ENCODE measurements at regions not wholly inside any gene's neighbourhood (a gene's known extent, or its start where the extent isn't known, plus 50 kb on each side); places are given as distances from the start of the nearest gene placed in this dataset.

DNA sequence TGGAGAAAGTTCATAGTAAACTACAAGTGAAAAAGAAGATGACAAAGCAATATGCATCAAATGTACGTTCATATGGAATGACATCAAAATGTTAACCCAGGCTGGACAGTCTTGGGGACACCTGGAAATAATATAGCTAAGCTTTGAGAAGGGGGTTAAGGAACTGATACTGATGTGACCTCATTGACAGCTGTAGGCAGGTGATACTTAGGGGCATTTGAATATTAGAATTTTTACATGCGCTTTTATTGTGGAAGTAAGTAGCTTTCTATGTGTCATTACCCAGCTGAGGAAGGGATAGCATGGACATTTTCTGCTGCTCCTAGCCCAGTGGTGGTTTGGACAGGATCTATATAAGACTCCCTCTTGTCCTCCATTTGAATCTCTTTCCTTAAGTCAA is 299.7 kb downstream of the CWC27 start:
- no peak for DNase-seq

DNA sequence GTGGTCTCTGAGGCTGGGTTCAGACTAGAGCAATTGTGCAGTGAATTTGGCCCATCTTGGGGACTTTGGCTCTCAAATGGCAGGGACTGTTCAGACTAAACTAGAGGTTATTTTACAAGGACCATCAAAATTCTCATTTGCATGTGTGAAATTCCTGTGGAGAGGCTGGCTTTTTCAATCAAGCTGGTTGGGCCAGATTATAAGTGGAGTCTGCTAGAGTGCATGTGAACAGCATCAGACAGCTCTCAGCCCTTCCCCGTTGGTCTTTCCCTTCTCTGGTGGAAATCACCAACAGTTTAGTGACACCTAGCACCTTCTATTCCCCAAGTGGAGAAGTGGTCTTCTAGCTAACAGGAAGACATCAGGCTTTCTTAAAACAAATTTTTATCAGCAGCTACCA is 301.3 kb downstream of the CWC27 start:
- DNase-seq: no peak

DNA sequence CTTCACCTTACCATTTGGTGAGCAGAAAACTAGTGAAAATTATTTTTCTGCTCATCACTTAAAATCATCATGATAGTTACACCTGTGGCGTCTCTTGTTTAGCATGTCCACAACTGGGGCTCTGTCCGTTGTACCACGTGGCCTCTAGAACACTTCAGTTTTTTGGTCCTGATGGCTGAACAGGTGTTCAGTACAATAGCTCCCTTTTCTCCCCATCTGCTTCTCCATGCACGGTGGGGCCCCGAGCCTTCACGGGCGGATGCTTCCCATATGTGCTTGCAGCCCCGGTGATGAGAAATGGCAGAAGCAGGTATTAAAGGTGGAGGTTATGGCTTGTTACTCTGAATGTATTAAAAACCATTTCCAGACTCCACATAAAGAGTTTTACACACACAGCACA is 304.1 kb downstream of the CWC27 start:
- DNase-seq: peak; percentile 3

DNA sequence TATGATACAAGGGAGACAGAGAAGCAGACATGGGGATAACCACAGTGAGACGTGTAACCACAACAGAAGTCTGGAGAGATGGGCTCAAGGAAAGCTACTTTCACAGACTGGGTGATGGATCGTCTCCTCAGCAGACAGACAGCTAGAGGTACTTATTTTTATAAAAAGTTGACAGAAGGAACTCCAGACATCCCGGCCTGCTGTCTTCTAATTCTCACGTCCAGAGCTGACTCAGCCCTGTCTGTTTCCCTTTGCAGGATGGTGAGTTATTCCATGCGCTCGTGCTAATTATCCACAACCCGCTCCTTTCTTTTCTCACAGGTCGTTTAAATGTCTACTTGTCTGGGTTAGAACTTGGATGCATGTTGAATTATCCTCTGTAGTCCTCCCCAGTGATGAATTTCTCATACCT is 304.5 kb downstream of the CWC27 start:
- DNase-seq: no peak

DNA sequence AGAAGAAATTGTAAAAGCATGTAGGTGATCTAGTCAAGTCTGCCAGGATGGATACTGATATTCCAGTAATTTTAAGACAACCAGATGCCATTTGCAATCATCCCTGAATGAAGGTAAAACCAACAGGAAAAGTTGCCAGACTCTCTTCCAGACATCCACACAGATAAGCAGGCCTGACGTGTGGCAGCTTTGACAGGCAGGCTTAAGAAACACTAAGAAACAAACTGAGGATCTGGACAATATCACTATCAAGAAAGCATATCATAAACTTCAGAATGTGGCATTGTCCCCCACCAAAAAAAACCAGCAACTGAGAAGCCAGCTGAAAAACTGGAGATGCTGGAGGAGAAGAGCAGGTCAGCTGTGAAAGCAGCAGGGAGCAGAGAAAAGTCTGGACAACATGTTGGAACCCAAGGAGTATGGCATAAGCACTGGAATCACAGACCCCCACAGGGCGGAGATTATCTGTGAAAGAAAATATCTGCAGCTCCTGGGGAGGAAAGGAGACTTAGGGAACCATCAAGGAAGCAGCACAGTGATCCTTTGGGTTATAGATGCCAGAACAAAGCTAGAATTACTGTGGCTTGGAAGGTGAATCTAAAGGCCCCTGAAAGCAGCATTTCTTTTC is 307.0 kb downstream of the CWC27 start:
- no peak for DNase-seq

DNA sequence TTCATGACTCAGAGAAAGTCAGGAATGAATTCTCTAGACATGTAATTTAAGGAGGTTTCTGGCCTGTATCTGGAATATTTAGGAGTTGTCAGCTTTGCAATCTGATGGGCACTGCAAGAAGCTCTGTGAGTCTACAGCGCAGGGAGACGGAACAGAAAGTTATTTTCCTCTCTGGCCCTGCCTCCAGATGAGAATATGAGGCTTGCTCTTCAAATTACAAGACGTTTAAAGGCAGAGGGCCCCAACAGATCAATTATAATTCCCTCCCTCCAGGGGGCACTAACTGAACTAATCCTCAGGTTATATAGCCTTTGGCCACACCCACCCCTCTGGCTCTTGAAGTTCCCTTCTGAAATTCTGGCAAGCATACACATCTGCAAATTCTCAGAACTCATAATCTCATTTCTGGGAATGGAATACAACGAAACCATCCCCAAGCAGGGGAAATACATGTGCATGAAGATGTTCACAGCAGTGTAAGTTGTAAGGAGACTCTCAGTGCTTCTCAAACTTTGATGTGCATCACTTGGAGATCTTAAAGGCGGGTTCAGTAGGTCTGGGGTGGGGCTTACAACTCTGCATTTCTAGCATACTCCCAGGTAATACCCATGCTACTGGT is 307.6 kb downstream of the CWC27 start:
- DNase-seq: no peak

DNA sequence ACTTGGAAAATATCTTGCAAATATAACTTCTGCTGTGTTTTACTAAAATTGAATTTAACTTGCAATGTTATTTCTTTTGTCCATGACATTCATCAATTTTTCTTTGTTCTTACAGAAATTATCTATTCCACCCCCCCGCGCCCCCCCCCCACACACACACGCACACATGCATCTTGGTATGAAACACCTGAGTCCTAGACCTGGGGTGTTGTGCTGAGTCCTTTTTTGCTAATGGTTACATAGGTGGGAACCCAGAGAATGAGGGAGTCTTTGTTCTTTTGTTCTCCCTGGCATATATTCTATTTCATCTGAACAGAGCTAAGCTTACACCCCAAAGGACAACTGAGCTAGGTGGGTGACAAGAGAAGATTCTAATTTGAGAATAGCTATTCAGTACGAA is 308.9 kb downstream of the CWC27 start:
- DNase-seq: no peak

DNA sequence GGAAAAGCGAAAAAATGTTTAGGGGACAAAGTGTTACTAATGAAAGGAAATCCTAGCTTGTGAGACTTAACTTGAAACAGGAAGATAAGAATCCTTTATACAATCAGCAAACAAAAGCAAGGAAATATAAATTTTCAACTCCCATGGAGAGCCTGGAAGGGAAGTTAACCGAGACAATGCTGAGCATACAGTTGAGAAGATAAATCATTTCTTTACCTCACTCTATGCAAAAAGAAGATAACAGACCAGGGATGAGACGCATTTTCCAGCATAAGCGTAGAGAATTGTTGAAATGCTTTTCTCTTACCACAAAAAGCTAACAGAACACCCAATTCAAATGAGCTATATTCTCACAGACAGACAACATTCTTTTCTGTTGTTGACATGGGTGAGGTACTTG is 309.6 kb downstream of the CWC27 start:
- no peak for DNase-seq

DNA sequence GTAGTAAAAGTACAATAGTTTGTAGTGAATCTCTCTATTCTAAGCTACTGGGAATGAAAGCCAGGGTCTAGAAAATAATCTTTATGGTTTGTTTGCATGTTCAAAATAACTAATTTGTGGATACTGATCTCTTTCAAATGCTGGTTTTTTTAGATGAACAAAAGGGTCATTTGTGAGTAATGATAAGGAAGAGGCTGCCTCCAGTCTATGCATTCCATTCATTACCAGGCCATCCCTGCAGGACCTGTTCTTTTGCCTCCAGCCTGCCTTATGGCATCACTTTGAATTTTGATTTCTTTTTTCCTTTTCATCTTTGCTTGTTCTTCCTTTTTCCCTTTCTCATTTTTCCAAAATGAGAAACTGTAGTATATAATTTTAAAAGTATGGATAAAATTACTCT is 312.3 kb downstream of the CWC27 start:
- no peak for DNase-seq

DNA sequence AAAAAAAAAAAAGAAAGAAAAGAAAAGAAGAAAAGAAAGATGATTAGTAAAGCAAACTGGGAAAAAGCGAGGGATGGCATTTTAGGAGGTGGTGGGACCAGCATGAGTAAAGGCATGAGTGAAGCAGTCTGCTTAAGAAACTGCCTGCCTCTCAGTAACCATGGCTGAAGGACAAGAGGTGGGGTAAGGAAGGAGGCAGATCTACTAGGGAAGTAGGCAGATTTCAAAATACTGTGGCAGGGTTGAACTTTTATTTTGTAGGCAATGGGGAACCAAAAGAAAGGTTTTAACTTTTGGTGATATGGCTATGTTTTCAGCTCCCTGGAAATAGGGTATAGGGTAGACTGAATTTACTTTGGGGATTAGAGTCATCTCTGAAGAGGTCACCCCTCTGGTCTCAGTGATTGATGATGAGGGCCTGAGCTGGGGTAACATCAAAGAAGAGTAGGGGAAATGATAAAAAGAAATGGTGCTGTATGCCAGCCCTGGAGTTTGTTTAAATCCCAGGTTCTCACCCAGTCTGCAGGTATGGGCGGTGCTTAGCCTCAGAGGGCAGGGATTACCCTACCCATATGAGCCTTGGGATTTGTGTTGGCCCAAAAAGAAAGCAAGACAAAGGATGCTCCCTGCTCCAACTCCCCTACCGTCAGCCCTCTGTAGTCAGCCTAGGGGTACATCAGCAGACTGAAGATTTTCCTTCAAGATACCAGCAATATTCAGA is 316.2 kb downstream of the CWC27 start:
- no peak for DNase-seq

DNA sequence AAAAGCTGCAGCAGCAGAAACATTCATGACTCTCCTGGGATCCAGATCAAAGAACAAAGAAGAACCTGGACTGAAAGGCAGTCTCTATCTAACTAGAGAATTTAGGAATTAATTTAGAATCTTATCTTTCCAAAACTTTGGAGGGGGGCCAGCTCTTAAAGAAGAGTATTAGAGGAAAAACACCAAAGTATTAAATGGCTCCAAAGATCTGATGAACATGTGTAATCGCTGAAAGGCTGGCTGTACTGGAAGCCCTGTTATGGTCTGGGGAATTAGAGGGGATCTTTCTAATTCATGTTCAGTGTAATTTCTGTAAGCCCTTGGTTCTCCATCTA is 316.8 kb downstream of the CWC27 start:
- DNase-seq: no peak

DNA sequence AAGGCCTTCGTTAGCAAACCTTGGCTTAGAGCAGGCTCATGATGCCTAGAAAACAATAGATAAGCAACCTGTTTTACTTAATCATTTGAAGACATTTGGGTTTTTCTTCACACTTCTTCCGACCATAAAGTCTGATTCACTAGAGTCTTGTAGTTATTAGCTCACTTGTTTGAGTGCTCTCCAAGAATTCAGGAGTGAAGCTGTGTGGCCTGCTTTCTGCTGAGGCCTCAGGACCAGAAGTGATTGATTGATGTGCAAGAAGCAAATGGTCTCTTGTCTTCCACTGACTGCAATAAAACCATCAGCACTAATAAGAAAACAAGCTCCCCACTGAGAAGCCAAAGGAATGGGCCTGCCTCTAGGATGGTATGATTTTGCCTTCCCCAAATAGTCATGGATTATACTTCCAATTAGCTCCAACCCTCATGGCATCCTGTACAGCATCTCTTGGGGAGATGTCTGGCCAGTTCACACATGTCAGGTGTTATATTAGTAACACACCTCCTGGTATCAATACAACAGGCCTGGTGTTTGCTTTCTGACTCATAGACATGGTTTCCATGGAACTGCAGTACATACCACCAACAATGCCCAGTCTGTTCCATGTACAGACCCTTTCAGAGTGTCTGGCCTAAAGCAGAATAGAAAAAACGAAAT is 317.6 kb downstream of the CWC27 start:
- no peak for DNase-seq

DNA sequence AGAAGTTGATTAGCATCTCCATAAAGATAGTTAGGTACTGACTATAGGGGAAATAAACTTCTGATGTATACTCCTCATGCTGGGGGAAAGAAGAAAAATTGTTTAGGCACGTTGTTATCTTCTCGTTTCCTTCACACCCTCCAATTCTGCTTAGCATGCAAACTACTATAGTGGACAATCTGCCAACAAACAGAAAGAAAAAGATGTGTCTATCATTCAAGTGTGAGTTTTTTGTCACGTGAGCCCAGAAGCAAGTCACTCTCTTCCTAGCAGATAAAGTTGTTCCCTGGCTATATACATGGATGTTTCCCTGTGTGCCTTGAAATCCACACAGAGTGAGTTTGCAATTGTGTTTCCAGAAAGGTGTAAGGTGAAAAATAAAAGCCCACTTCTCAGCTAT is 318.4 kb downstream of the CWC27 start:
- no peak for DNase-seq

DNA sequence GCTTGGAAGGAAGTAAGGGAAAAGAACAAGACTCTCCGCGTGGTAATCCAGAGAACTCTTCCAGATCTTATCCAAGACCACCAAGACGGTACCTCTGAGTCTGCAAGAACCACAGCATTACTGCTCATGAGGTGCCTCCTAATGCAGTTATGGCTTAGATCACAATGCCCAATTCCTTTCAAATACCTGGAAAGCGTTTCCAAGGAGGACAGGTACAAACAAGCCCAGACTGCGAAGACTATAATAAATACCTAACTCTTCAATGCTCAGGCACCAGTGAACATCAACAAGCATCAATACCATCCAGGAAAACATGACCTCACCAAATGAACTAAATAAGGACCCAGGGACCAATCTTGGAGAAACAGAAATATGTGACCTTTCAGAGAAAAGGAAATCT is 325.5 kb downstream of the CWC27 start:
- peak; percentile 19 for DNase-seq

DNA sequence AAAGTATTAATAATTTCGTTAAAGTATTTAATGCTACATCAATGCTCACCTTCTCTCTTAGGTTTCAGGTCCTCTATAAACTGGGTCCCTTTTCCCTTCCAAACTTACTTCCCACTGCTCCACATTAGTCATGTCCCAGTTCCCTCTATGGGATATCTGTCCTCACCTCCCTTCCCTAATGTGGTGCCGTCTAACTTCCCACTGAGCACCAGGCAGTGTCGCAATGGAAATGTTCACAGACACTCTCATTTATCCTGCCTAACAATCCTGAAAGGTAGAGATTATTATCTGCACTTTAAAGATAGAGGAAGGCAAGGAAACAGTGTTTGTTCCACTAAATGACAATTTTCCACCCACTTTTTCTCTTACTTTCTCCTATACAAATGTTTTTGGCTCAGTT is 329.7 kb downstream of the CWC27 start:
- no peak for DNase-seq

All from NCI-H510A treated with DMSO at 0.1 percent for 48 hours (cell line).